A673 (cell line): ENCODE measurements at regions not wholly inside any gene's neighbourhood (a gene's known extent, or its start where the extent isn't known, plus 50 kb on each side); places are given as distances from the start of the nearest gene placed in this dataset.

ENCODE experiments used
- BruUV-seq: library from RNA; stranded (reverse); fragments of 400-500 nt; replicated peaks from 2 replicates; lab custom pipeline; 2021; lab: Mats Ljungman, UMichigan
- CTCF ChIA-PET: fragments of 300-600 bp; sonication (Branson Sonifier 250); formaldehyde crosslinking; loops from one replicate; lab custom pipeline; 2022; ENCODE audit warnings: antibody characterized with exemption; lab: Charles Lee
- POLR2A ChIA-PET: fragments of 300-600 bp; sonication (Branson Sonifier 250); formaldehyde crosslinking; loops from one replicate; lab custom pipeline; 2022; ENCODE audit warnings: antibody characterized with exemption; ENCODE audit not compliant: low non-redundant PET; lab: Charles Lee
- DNase-seq: peaks from one replicate; pipeline ENCODE4 v3.0.0-alpha.2; 2015; ENCODE audit warnings: low spot score
- H3K27ac ChIP-seq: fragments of 200-600 bp; sonication (generic); 2 replicates; pipeline ENCODE4 v1.5.1; 2016; ENCODE audit warnings: mixed run types, low read depth, mild to moderate bottlenecking, mixed read lengths, antibody characterized with exemption, low read length; ENCODE audit not compliant: poor library complexity, severe bottlenecking
- H3K27me3 ChIP-seq: fragments of 200-600 bp; sonication (generic); replicated peaks from 2 replicates; pipeline ENCODE4 v1.6.1; 2017; ENCODE audit warnings: mixed run types, low read depth, mild to moderate bottlenecking, mixed read lengths, antibody characterized with exemption, low read length; ENCODE audit not compliant: insufficient read depth, poor library complexity
- H3K36me3 ChIP-seq: fragments of 200-600 bp; sonication (generic); 2 replicates; pipeline ENCODE4 v1.6.1; 2016; ENCODE audit warnings: mixed run types, mild to moderate bottlenecking, mixed read lengths, antibody characterized with exemption, low read length; ENCODE audit not compliant: insufficient read depth, poor library complexity, severe bottlenecking
- H3K4me1 ChIP-seq: fragments of 200-600 bp; sonication (generic); 2 replicates; pipeline ENCODE4 v1.6.1; 2017; ENCODE audit warnings: mixed run types, mild to moderate bottlenecking, mixed read lengths, antibody characterized with exemption, low read length; ENCODE audit not compliant: insufficient read depth, poor library complexity, severe bottlenecking
- H3K4me3 ChIP-seq: fragments of 200-600 bp; sonication (generic); 2 replicates; pipeline ENCODE4 v1.5.1; 2016; ENCODE audit warnings: low read depth, mixed run types, mild to moderate bottlenecking, mixed read lengths, low read length; ENCODE audit not compliant: poor library complexity, severe bottlenecking
- H3K9me3 ChIP-seq: fragments of 200-600 bp; sonication (generic); 2 replicates; pipeline ENCODE4 v1.6.1; 2016; ENCODE audit warnings: mixed run types, low read depth, mild to moderate bottlenecking, mixed read lengths, antibody characterized with exemption, low read length; ENCODE audit not compliant: poor library complexity, severe bottlenecking
- EZH2 ChIP-seq: fragments of 200-600 bp; sonication (generic); IDR thresholded peaks from 2 replicates; pipeline ENCODE4 v1.6.1; 2017; ENCODE audit warnings: borderline replicate concordance, low read depth, mild to moderate bottlenecking, mixed read lengths, antibody characterized with exemption, low read length; ENCODE audit not compliant: poor library complexity, severe bottlenecking
- intact Hi-C: fragments of 100-400 bp; cut with micrococcal nuclease; formaldehyde crosslinking; loops from one replicate; pipeline ENCODE4 v1.10.0; 2022; ENCODE audit not compliant: unreplicated experiment
- TF ChIP-seq, protein P1 (sequence below): fragments of 300-800, 200-600 bp; sonication (generic); conservative IDR thresholded peaks from 2 replicates; pipeline ENCODE4 v1.5.1; 2017; ENCODE audit warnings: low read depth, mild to moderate bottlenecking, antibody characterized with exemption, low read length, moderate library complexity, mixed read lengths

DNA sequence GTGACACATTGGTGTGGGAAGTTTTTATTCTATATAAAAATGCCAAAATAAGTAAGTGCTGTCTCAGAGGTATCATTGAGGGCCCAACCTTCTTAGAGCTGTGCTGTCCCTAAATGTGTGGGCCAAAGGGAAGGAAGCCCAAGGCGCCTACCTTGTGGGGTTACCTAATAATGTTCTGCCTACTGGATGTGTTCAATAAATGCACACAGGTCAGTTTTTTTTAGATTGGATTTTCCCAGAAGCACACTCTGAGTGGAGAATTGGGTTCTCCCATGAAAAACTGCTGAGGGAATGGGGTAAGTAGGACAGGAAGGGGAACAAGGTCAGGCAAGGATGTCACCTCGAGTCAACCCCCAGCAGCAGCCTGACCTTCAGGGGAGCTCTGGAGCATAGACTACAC is 168.7 kb upstream of the FRMD4B start:
- no peak overlapping the region for H3K4me3 ChIP-seq
- H3K27ac ChIP-seq = no peak overlapping the region
- H3K36me3 ChIP-seq = no peaks in the 10 kb centered on the region
- H3K27me3 ChIP-seq = no peaks in the 10 kb centered on the region
- BruUV-seq = no TSS peak
- intact Hi-C loops = no loop called here
- ChIA-PET CTCF (no interaction called here), POLR2A (no interaction called here)
- no peaks in the 10 kb centered on the region for H3K4me1 ChIP-seq
- H3K9me3 ChIP-seq = no peaks in the 10 kb centered on the region
- no peak for DNase-seq
- TF ChIP-seq, protein P1, sequence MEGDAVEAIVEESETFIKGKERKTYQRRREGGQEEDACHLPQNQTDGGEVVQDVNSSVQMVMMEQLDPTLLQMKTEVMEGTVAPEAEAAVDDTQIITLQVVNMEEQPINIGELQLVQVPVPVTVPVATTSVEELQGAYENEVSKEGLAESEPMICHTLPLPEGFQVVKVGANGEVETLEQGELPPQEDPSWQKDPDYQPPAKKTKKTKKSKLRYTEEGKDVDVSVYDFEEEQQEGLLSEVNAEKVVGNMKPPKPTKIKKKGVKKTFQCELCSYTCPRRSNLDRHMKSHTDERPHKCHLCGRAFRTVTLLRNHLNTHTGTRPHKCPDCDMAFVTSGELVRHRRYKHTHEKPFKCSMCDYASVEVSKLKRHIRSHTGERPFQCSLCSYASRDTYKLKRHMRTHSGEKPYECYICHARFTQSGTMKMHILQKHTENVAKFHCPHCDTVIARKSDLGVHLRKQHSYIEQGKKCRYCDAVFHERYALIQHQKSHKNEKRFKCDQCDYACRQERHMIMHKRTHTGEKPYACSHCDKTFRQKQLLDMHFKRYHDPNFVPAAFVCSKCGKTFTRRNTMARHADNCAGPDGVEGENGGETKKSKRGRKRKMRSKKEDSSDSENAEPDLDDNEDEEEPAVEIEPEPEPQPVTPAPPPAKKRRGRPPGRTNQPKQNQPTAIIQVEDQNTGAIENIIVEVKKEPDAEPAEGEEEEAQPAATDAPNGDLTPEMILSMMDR = no peak
- no peak for TF ChIP-seq EZH2

DNA sequence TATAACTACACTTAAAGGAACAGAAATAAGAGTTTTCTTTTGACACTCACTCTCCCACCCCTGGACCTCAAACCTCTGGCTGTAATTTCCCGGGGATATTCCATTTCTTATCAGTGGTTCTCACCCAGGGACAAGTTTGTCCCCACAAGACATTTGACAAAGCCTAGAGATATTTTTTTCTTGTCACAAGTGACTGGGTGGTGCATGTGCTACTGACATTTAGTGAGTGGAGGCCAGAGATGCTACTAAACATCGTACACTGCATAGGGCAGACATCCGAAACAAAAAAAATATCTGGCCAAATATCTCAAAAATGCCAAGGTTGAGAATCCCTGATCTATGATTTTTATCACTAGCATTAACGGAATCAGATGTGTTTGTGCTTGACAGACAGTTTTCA is 168.0 kb upstream of the FRMD4B start:
- intact Hi-C loops = no loop called here
- Histone ChIP-seq H3K4me3 (no peak overlapping the region), H3K36me3 (no peaks in the 10 kb centered on the region), H3K27ac (no peak overlapping the region), H3K9me3 (no peaks in the 10 kb centered on the region), H3K27me3 (no peaks in the 10 kb centered on the region), H3K4me1 (no peaks in the 10 kb centered on the region)
- POLR2A ChIA-PET = no interaction called here
- DNase-seq = no peak
- TF ChIP-seq EZH2 = no peak
- TF ChIP-seq, protein P1 = no peak
- no TSS peak for BruUV-seq
- CTCF ChIA-PET = no interaction called here

DNA sequence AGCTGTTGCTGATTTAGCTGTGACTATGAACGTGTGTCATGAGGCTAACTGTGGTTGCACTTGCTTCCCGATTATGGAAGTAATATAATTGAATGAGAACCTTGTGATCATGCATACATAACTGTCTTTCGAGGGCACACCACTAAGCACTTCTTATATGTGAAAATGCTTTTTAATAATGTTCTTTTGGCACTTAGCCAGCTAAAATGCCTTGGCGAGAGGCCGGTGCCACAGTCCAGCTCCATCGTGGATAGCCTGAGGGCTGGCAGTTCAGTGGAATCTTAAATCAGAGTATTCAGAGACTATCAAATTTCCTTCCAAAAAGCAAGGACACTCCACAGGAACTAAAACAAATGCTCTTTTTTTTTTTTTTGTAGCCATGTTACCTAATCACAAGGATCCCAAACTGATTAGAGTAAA is 161.6 kb upstream of the FRMD4B start:
- Histone ChIP-seq H3K4me1 (no peaks in the 10 kb centered on the region), H3K27ac (no peak overlapping the region), H3K9me3 (no peaks in the 10 kb centered on the region), H3K27me3 (peaks cover 16% of the 10 kb centered on the region), H3K4me3 (no peak overlapping the region), H3K36me3 (no peaks in the 10 kb centered on the region)
- no TSS peak for BruUV-seq
- no peak for TF ChIP-seq EZH2
- TF ChIP-seq, protein P1 = no peak
- no peak for DNase-seq
- ChIA-PET CTCF (no interaction called here), POLR2A (no interaction called here)
- intact Hi-C loops = no loop called here
